ENCODE measurements at regions not wholly inside any gene's neighbourhood (a gene's known extent, or its start where the extent isn't known, plus 50 kb on each side); places are given as distances from the start of the nearest gene placed in this dataset.
"Not testable (repeated sequence)": the region's sequence is repeated elsewhere in the genome, so short reads cannot be mapped to it uniquely, and the experiment has no call there.

DNA sequence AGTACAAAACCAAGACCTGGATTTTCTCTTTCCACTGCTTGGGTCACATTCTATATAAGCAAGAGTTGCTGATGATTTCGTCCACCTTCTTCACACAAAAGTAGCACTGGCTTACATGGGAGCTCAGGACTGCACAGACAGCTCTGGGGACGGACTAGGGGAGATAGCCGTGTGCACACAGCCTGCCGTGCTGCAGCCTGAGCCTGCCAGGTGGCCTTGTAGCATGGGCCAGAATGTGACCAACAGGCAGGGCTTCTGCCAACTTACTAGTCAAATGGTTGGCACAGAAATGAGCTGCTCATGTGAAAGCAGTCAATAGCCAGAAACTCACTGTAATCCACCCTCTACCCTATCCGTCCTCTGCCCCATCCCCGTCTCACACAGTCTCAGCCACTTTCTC is 299.0 kb downstream of the ANAPC1 start:
- H4K20me1 ChIP-seq (ENCODE audit: control insufficient read depth, insufficient read depth, insufficient read length); H4K5ac ChIP-seq (ENCODE audit: insufficient read length, low read depth, low read length); H3K18ac ChIP-seq (ENCODE audit: insufficient read length, low read depth, low read length); H2AK5ac ChIP-seq (ENCODE audit: insufficient read length, low read length); H3K9ac ChIP-seq (ENCODE audit: extremely low read depth, insufficient read length, low read length); H3K79me1 ChIP-seq (ENCODE audit: insufficient read depth, low read depth, low read length, poor library complexity, severe bottlenecking); H2BK20ac ChIP-seq (ENCODE audit: low read depth, low read length, poor library complexity, severe bottlenecking); H3K27me3 ChIP-seq (ENCODE audit: insufficient read depth, low read length); H3K23ac ChIP-seq (ENCODE audit: insufficient read length, low read depth, low read length); H3K27me3 Mint-ChIP-seq (ENCODE audit: low read depth); H3K79me2 ChIP-seq (ENCODE audit: insufficient read depth, low read length); H3K9me3 ChIP-seq (ENCODE audit: control insufficient read depth, low read depth, low read length); H2BK12ac ChIP-seq (ENCODE audit: insufficient read length, low read depth, low read length); H3K36me3 Mint-ChIP-seq (ENCODE audit: insufficient read depth in 1 of 3, low read depth in 3 of 3); H3K4me1 ChIP-seq (ENCODE audit: insufficient read depth, low read length); H2BK120ac ChIP-seq (ENCODE audit: low read depth, low read length, poor library complexity, severe bottlenecking); H3K4me2 ChIP-seq (ENCODE audit: insufficient read depth, insufficient read length, low read length); H3K14ac ChIP-seq (ENCODE audit: insufficient read depth, low read length); H4K8ac ChIP-seq (replicated peaks; ENCODE audit: insufficient read length, low read depth, low read length); H2AFZ ChIP-seq (ENCODE audit: low read length); DNase-seq; H4K91ac ChIP-seq (ENCODE audit: insufficient read length, low read depth, low read length); H3K9me3 Mint-ChIP-seq; H3K4ac ChIP-seq (ENCODE audit: low read depth, low read length); H3K27ac Mint-ChIP-seq; H3K4me1 Mint-ChIP-seq; H3K4me3 Mint-ChIP-seq; H3K56ac ChIP-seq (ENCODE audit: insufficient read length, low read depth, low read length); H2BK15ac ChIP-seq (ENCODE audit: low read depth, low read length); H2BK5ac ChIP-seq (ENCODE audit: insufficient read length, low read length); H3T11ph ChIP-seq (ENCODE audit: low read length); H3K23me2 ChIP-seq (ENCODE audit: insufficient read length, low read depth, low read length, poor library complexity, severe bottlenecking); H3K27ac ChIP-seq (ENCODE audit: insufficient read length, low read depth, low read length): not testable (repeated sequence)
- WGBS (ENCODE audit: extremely low coverage, insufficient read length, low lambda C conversion rate): no CpG with 5 or more reads among the region's 6 CpGs

DNA sequence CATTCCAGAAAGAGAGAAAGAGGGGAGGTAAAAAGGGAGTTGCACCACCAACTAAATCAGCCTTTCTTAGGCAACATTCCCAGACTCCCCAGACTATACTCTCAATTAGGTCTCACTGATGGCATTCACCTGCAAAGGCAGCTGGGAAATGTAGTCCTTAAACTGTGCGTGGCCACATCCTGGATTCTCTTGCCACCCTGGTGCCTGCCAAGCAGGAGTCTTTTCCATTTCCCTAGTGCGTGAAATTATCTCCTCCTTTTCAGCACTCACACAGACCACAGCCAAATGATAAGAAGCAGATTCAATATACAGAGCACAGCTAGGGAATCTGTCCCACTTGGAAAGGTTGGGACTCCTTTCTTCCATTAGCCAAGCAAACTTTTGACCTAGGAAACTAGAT is 298.0 kb downstream of the ANAPC1 start:
- not testable (repeated sequence) for H3K27me3 Mint-ChIP-seq (ENCODE audit: low read depth); H3K18ac ChIP-seq (ENCODE audit: insufficient read length, low read depth, low read length); H3K9me3 ChIP-seq (ENCODE audit: control insufficient read depth, low read depth, low read length); H3K56ac ChIP-seq (ENCODE audit: insufficient read length, low read depth, low read length); H2BK12ac ChIP-seq (ENCODE audit: insufficient read length, low read depth, low read length); H2BK20ac ChIP-seq (ENCODE audit: low read depth, low read length, poor library complexity, severe bottlenecking); H4K20me1 ChIP-seq (ENCODE audit: control insufficient read depth, insufficient read depth, insufficient read length); H4K91ac ChIP-seq (ENCODE audit: insufficient read length, low read depth, low read length); H4K8ac ChIP-seq (replicated peaks; ENCODE audit: insufficient read length, low read depth, low read length); H2AFZ ChIP-seq (ENCODE audit: low read length); H3K4me1 Mint-ChIP-seq; H3K27me3 ChIP-seq (ENCODE audit: insufficient read depth, low read length); H2AK5ac ChIP-seq (ENCODE audit: insufficient read length, low read length); H3K4me2 ChIP-seq (ENCODE audit: insufficient read depth, insufficient read length, low read length); H3K23ac ChIP-seq (ENCODE audit: insufficient read length, low read depth, low read length); H3K9me3 Mint-ChIP-seq; H4K5ac ChIP-seq (ENCODE audit: insufficient read length, low read depth, low read length); H3K79me1 ChIP-seq (ENCODE audit: insufficient read depth, low read depth, low read length, poor library complexity, severe bottlenecking); H3K9ac ChIP-seq (ENCODE audit: extremely low read depth, insufficient read length, low read length); H2BK5ac ChIP-seq (ENCODE audit: insufficient read length, low read length); H3K4ac ChIP-seq (ENCODE audit: low read depth, low read length); DNase-seq; H3T11ph ChIP-seq (ENCODE audit: low read length); H3K27ac Mint-ChIP-seq; H3K4me3 Mint-ChIP-seq; H3K27ac ChIP-seq (ENCODE audit: insufficient read length, low read depth, low read length); H3K14ac ChIP-seq (ENCODE audit: insufficient read depth, low read length); H3K23me2 ChIP-seq (ENCODE audit: insufficient read length, low read depth, low read length, poor library complexity, severe bottlenecking); H3K4me1 ChIP-seq (ENCODE audit: insufficient read depth, low read length); H2BK15ac ChIP-seq (ENCODE audit: low read depth, low read length); H3K79me2 ChIP-seq (ENCODE audit: insufficient read depth, low read length); H2BK120ac ChIP-seq (ENCODE audit: low read depth, low read length, poor library complexity, severe bottlenecking); H3K36me3 Mint-ChIP-seq (ENCODE audit: insufficient read depth in 1 of 3, low read depth in 3 of 3)
- WGBS (ENCODE audit: extremely low coverage, insufficient read length, low lambda C conversion rate): no CpG with 5 or more reads among the region's 2 CpGs

GRCh38 chr2:111595072-111595471 is 288.9 kb downstream of the ANAPC1 start:
- H3K36me3 Mint-ChIP-seq (ENCODE audit: insufficient read depth in 1 of 3, low read depth in 3 of 3); H3K56ac ChIP-seq (ENCODE audit: insufficient read length, low read depth, low read length); H4K5ac ChIP-seq (ENCODE audit: insufficient read length, low read depth, low read length); H2AK5ac ChIP-seq (ENCODE audit: insufficient read length, low read length); H3K27ac ChIP-seq (ENCODE audit: insufficient read length, low read depth, low read length); H3K18ac ChIP-seq (ENCODE audit: insufficient read length, low read depth, low read length); H3K4me3 Mint-ChIP-seq; H3K4me1 Mint-ChIP-seq; H2BK120ac ChIP-seq (ENCODE audit: low read depth, low read length, poor library complexity, severe bottlenecking); H3K4ac ChIP-seq (ENCODE audit: low read depth, low read length); H2BK5ac ChIP-seq (ENCODE audit: insufficient read length, low read length); H2BK15ac ChIP-seq (ENCODE audit: low read depth, low read length); H3K27me3 Mint-ChIP-seq (ENCODE audit: low read depth); DNase-seq; H3K23ac ChIP-seq (ENCODE audit: insufficient read length, low read depth, low read length); H4K20me1 ChIP-seq (ENCODE audit: control insufficient read depth, insufficient read depth, insufficient read length); H2AFZ ChIP-seq (ENCODE audit: low read length); H3K27me3 ChIP-seq (ENCODE audit: insufficient read depth, low read length); H4K91ac ChIP-seq (ENCODE audit: insufficient read length, low read depth, low read length); H3K14ac ChIP-seq (ENCODE audit: insufficient read depth, low read length); H3K79me2 ChIP-seq (ENCODE audit: insufficient read depth, low read length); H2BK12ac ChIP-seq (ENCODE audit: insufficient read length, low read depth, low read length); H2BK20ac ChIP-seq (ENCODE audit: low read depth, low read length, poor library complexity, severe bottlenecking); H3K4me2 ChIP-seq (ENCODE audit: insufficient read depth, insufficient read length, low read length); H3K79me1 ChIP-seq (ENCODE audit: insufficient read depth, low read depth, low read length, poor library complexity, severe bottlenecking); H3K9me3 Mint-ChIP-seq; H3K9ac ChIP-seq (ENCODE audit: extremely low read depth, insufficient read length, low read length); H3K4me1 ChIP-seq (ENCODE audit: insufficient read depth, low read length); H3K9me3 ChIP-seq (ENCODE audit: control insufficient read depth, low read depth, low read length); H3K27ac Mint-ChIP-seq; H4K8ac ChIP-seq (replicated peaks; ENCODE audit: insufficient read length, low read depth, low read length); H3K23me2 ChIP-seq (ENCODE audit: insufficient read length, low read depth, low read length, poor library complexity, severe bottlenecking); H3T11ph ChIP-seq (ENCODE audit: low read length): not testable (repeated sequence)
- WGBS (ENCODE audit: extremely low coverage, insufficient read length, low lambda C conversion rate): no CpG with 5 or more reads among the region's 7 CpGs

All from H9 (cell line).